ENCODE measurements at regions not wholly inside any gene's neighbourhood (a gene's known extent, or its start where the extent isn't known, plus 50 kb on each side); places are given as distances from the start of the nearest gene placed in this dataset.

DNA sequence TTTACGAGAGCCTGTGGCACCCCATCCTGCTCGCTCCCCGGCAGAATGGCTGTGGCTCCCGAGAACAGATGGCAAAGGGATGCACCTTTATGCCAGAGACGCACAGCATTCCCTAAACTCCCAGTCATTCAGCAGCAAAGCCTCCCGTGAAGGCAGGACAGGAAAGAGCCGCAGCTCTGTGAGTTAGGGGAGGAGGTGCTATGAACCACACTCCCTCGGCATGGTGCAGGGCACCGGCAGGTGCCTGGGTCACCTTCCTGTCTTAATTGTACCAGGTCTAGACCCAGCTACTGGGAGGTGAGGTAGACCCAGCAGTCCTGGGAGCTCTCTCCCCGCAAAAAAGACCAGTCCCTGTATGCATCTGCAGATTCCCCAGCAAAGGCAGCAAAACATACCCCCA, 149.8 kb downstream of the TWIST2 start (continued):
- TF ChIP-seq ZNF318 (CRISPR knock-in tag; IDR thresholded peaks at IDR 0.05): no peak
- TF ChIP-seq, protein P1, sequence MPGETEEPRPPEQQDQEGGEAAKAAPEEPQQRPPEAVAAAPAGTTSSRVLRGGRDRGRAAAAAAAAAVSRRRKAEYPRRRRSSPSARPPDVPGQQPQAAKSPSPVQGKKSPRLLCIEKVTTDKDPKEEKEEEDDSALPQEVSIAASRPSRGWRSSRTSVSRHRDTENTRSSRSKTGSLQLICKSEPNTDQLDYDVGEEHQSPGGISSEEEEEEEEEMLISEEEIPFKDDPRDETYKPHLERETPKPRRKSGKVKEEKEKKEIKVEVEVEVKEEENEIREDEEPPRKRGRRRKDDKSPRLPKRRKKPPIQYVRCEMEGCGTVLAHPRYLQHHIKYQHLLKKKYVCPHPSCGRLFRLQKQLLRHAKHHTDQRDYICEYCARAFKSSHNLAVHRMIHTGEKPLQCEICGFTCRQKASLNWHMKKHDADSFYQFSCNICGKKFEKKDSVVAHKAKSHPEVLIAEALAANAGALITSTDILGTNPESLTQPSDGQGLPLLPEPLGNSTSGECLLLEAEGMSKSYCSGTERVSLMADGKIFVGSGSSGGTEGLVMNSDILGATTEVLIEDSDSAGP (CRISPR knock-in tag; IDR thresholded peaks at IDR 0.05; ENCODE audit: borderline replicate concordance): no peak
- TF ChIP-seq SMARCC2 (IDR thresholded peaks at IDR 0.05): no peak
- no peak for TF ChIP-seq ZFX (CRISPR knock-in tag; IDR thresholded peaks at IDR 0.05; ENCODE audit: low read depth)
- no peak for TF ChIP-seq ZNF556 (CRISPR knock-in tag; IDR thresholded peaks at IDR 0.05; ENCODE audit: borderline replicate concordance)
- no peak for TF ChIP-seq RXRA (CRISPR knock-in tag; IDR thresholded peaks at IDR 0.05)
- TF ChIP-seq STAT5B (CRISPR knock-in tag; IDR thresholded peaks at IDR 0.05): no peak
- TF ChIP-seq BHLHE40 (IDR thresholded peaks at IDR 0.05; ENCODE audit: low read length): no peak
- no peak for TF ChIP-seq RFX1 (IDR thresholded peaks at IDR 0.05)
- TF ChIP-seq ZNF768 (CRISPR knock-in tag; IDR thresholded peaks at IDR 0.05): no peak
- no peak for TF ChIP-seq ZC3H4 (CRISPR knock-in tag; IDR thresholded peaks at IDR 0.05; ENCODE audit: borderline replicate concordance)
- TF ChIP-seq ZNF260 (CRISPR knock-in tag; IDR thresholded peaks at IDR 0.05; ENCODE audit: borderline replicate concordance, low read depth): no peak
